MCF 10A (cell line): ENCODE measurements at regions not wholly inside any gene's neighbourhood (a gene's known extent, or its start where the extent isn't known, plus 50 kb on each side); places are given as distances from the start of the nearest gene placed in this dataset.
"Not testable (repeated sequence)": the region's sequence is repeated elsewhere in the genome, so short reads cannot be mapped to it uniquely, and the experiment has no call there.

Experiments
- BruUV-seq: library from RNA; stranded (reverse); fragments of 400-500 nt; replicated peaks from 2 replicates; lab custom pipeline; 2021; lab: Mats Ljungman, UMichigan
- CTCF ChIA-PET: fragments of 300-600 bp; sonication (Branson Sonifier 250); formaldehyde crosslinking; extraction: SDS; loops from one replicate; lab custom pipeline; 2021; ENCODE audit warnings: antibody characterized with exemption, inconsistent platforms; lab: Yijun Ruan, JAX
- POLR2A ChIA-PET: fragments of 300-600, 350-650 bp; sonication (Branson Sonifier 250); formaldehyde crosslinking; extraction: SDS; loops from one replicate; lab custom pipeline; 2020; ENCODE audit warnings: antibody characterized with exemption, inconsistent platforms; lab: Yijun Ruan, JAX
- DNase-seq: peaks from one replicate; pipeline ENCODE4 v3.0.0-alpha.2; 2018; ENCODE audit not compliant: unreplicated experiment
- H3K27ac Mint-ChIP-seq: one replicate; pipeline ENCODE4 v1.8.0; 2022; ENCODE audit warnings: mild to moderate bottlenecking, low read depth, mixed read lengths; ENCODE audit not compliant: unreplicated experiment
- H3K27me3 Mint-ChIP-seq: one replicate; pipeline ENCODE4 v1.8.0; 2022; ENCODE audit warnings: mixed read lengths; ENCODE audit not compliant: insufficient read depth, unreplicated experiment
- H3K36me3 Mint-ChIP-seq: one replicate; pipeline ENCODE4 v1.8.0; 2022; ENCODE audit warnings: mild to moderate bottlenecking, moderate library complexity, mixed read lengths; ENCODE audit not compliant: insufficient read depth, unreplicated experiment
- H3K4me1 Mint-ChIP-seq: one replicate; pipeline ENCODE4 v1.8.0; 2022; ENCODE audit warnings: mixed read lengths; ENCODE audit not compliant: insufficient read depth, unreplicated experiment
- H3K4me3 Mint-ChIP-seq: one replicate; pipeline ENCODE4 v1.8.0; 2022; ENCODE audit warnings: mild to moderate bottlenecking, moderate library complexity, mixed read lengths; ENCODE audit not compliant: unreplicated experiment
- H3K9me3 Mint-ChIP-seq: one replicate; pipeline ENCODE4 v1.8.0; 2022; ENCODE audit warnings: mixed read lengths; ENCODE audit not compliant: unreplicated experiment
- CTCF ChIP-seq: fragments of 200-600 bp; IDR thresholded peaks from one replicate; pipeline ENCODE4 v1.8.0; 2022; ENCODE audit warnings: antibody characterized with exemption, mild to moderate bottlenecking; ENCODE audit not compliant: unreplicated experiment
- intact Hi-C: fragments of 100-400 bp; cut with micrococcal nuclease; formaldehyde crosslinking; loops from 2 replicates; pipeline ENCODE4 v1.14.1; 2022

- peaks cover 8% of the 10 kb centered on the region for H3K4me1 Mint-ChIP-seq
- no peak for TF ChIP-seq CTCF
- no peaks in the 10 kb centered on the region for H3K36me3 Mint-ChIP-seq
- POLR2A ChIA-PET, result no interaction called here
- CTCF ChIA-PET, result interaction anchor here (0.6 kb wide), 1 partner anchor 264 kb away, joined by 3 read pairs; no protein-coding TSS in a partner anchor
- no TSS peak for BruUV-seq
- no peak for DNase-seq
- H3K27ac Mint-ChIP-seq, result no peak overlapping the region
- H3K27me3 Mint-ChIP-seq, result peaks cover 14% of the 10 kb centered on the region
- no peaks in the 10 kb centered on the region for H3K9me3 Mint-ChIP-seq
- intact Hi-C loops, result no loop called here
- no peak overlapping the region for H3K4me3 Mint-ChIP-seq
Measured at GRCh38 chr14:98916476-98916875, 355.5 kb downstream of the BCL11B start.

- H3K4me3 Mint-ChIP-seq, result no peak overlapping the region
- H3K27me3 Mint-ChIP-seq, result peaks cover 14% of the 10 kb centered on the region
- BruUV-seq, result no TSS peak
- H3K36me3 Mint-ChIP-seq, result no peaks in the 10 kb centered on the region
- H3K4me1 Mint-ChIP-seq, result no peaks in the 10 kb centered on the region
- peaks cover 12% of the 10 kb centered on the region for H3K9me3 Mint-ChIP-seq
- ChIA-PET CTCF (no interaction called here), POLR2A (no interaction called here)
- H3K27ac Mint-ChIP-seq, result no peak overlapping the region
- intact Hi-C loops, result no loop called here
- TF ChIP-seq CTCF, result no peak
- DNase-seq, result no peak
Measured at GRCh38 chr14:98919434-98919833, 352.6 kb downstream of the BCL11B start.

GRCh38 chr14:98921306-98921705 lies 350.7 kb downstream of the BCL11B start:
- DNase-seq, H3K27ac Mint-ChIP-seq, BruUV-seq, H3K4me1 Mint-ChIP-seq, H3K36me3 Mint-ChIP-seq, H3K4me3 Mint-ChIP-seq, intact Hi-C loops: not testable (repeated sequence)
- peaks cover 12% of the 10 kb centered on the region for H3K9me3 Mint-ChIP-seq
- CTCF ChIA-PET, result interaction anchor here (0.7 kb wide), 1 partner anchor 14 kb away, joined by 3 read pairs; no protein-coding TSS in a partner anchor
- H3K27me3 Mint-ChIP-seq, result peaks cover 14% of the 10 kb centered on the region
- POLR2A ChIA-PET, result interaction anchor here (1.0 kb wide), 1 partner anchor 8 kb away, joined by 4 read pairs; no protein-coding TSS in a partner anchor

GRCh38 chr14:98923596-98923995 lies 348.4 kb downstream of the BCL11B start:
- DNase-seq, result no peak
- POLR2A ChIA-PET, result no interaction called here
- Mint-ChIP-seq H3K9me3 (peaks cover 12% of the 10 kb centered on the region), H3K4me3 (no peak overlapping the region), H3K27me3 (no peaks in the 10 kb centered on the region), H3K27ac (no peak overlapping the region), H3K36me3 (no peaks in the 10 kb centered on the region), H3K4me1 (peaks cover 6% of the 10 kb centered on the region)
- CTCF ChIA-PET, result no interaction called here
- BruUV-seq, result no TSS peak
- TF ChIP-seq CTCF, result no peak
- intact Hi-C loops, result no loop called here

- no TSS peak for BruUV-seq
- no peak for DNase-seq
- TF ChIP-seq CTCF, result no peak
- Mint-ChIP-seq H3K27ac (no peak overlapping the region), H3K4me1 (peaks cover 6% of the 10 kb centered on the region), H3K9me3 (peaks cover 12% of the 10 kb centered on the region), H3K27me3 (no peaks in the 10 kb centered on the region), H3K36me3 (no peaks in the 10 kb centered on the region), H3K4me3 (no peak overlapping the region)
- POLR2A ChIA-PET, result no interaction called here
- CTCF ChIA-PET, result no interaction called here
- intact Hi-C loops, result no loop called here
Measured at GRCh38 chr14:98924046-98924445, 348.0 kb downstream of the BCL11B start.
